GM18502 (cell line): ENCODE measurements at regions not wholly inside any gene's neighbourhood (a gene's known extent, or its start where the extent isn't known, plus 50 kb on each side); places are given as distances from the start of the nearest gene placed in this dataset.
A peak's percentile ranks its signal among the peaks of the same experiment; 100 is the strongest.

ENCODE experiments used
- ATAC-seq: cut with Tn5 transposase; IDR thresholded peaks from one replicate; pipeline ENCODE4 v1.9.1; 2021; ENCODE audit warnings: mild to moderate bottlenecking; ENCODE audit not compliant: unreplicated experiment, poor library complexity

- ATAC-seq, result no peak
Observed at GRCh38 chr7:41035794-41036193, 667.1 kb downstream of the INHBA start.

GRCh38 chr7:41033500-41033899 is 669.4 kb downstream of the INHBA start:
- ATAC-seq, result no peak

GRCh38 chr7:41030673-41031072 is 672.2 kb downstream of the INHBA start:
- ATAC-seq, result no peak

- ATAC-seq, result no peak
Observed at GRCh38 chr7:41029072-41029499, 673.8 kb downstream of the INHBA start.

- no peak for ATAC-seq
Observed at GRCh38 chr7:41028580-41028979, 674.3 kb downstream of the INHBA start.

GRCh38 chr7:41027428-41028115 is 675.3 kb downstream of the INHBA start:
- ATAC-seq, result no peak

- ATAC-seq, result no peak
Observed at GRCh38 chr7:41024126-41024525, 678.8 kb downstream of the INHBA start.

- no peak for ATAC-seq
Observed at GRCh38 chr7:41020056-41020455, 682.8 kb downstream of the INHBA start.

- ATAC-seq, result no peak
Observed at GRCh38 chr7:41013117-41013516, 689.8 kb downstream of the INHBA start.

GRCh38 chr7:41012041-41012440 is 690.8 kb downstream of the INHBA start:
- ATAC-seq, result no peak

GRCh38 chr7:41010967-41011366 is 691.9 kb downstream of the INHBA start:
- no peak for ATAC-seq

GRCh38 chr7:41010418-41010817 is 692.5 kb downstream of the INHBA start:
- no peak for ATAC-seq

- ATAC-seq, result no peak
Observed at GRCh38 chr7:41007811-41008210, 695.1 kb downstream of the INHBA start.

- ATAC-seq, result no peak
Observed at GRCh38 chr7:41007351-41007751, 695.5 kb downstream of the INHBA start.

GRCh38 chr7:41006306-41006995 is 696.4 kb downstream of the INHBA start:
- no peak for ATAC-seq

- no peak for ATAC-seq
Observed at GRCh38 chr7:41005374-41005901, 697.5 kb downstream of the INHBA start.

- no peak for ATAC-seq
Observed at GRCh38 chr7:41003977-41004376, 698.9 kb downstream of the INHBA start.

- ATAC-seq, result no peak
Observed at GRCh38 chr7:41003611-41003940, 699.3 kb downstream of the INHBA start.

GRCh38 chr7:41002741-41003610 is 699.9 kb downstream of the INHBA start:
- ATAC-seq, result peak; percentile 76

- no peak for ATAC-seq
Observed at GRCh38 chr7:41000042-41000441, 702.8 kb downstream of the INHBA start.

GRCh38 chr7:40996233-40996677 is 706.6 kb downstream of the INHBA start:
- no peak for ATAC-seq
